Neural cell (in vitro differentiated cells): ENCODE measurements at regions not wholly inside any gene's neighbourhood (a gene's known extent, or its start where the extent isn't known, plus 50 kb on each side); places are given as distances from the start of the nearest gene placed in this dataset.

ENCODE experiments used
- EZH2 ChIP-seq: fragments of 200-600, 300-800 bp; shearing (Covaris generic), sonication (generic); IDR thresholded peaks from 2 replicates; pipeline ENCODE4 v1.6.1; 2014; ENCODE audit warnings: antibody characterized with exemption, low read length, borderline replicate concordance, mild to moderate bottlenecking; ENCODE audit not compliant: insufficient read depth, poor library complexity, severe bottlenecking
- TAF1 ChIP-seq: IDR thresholded peaks from 2 replicates; pipeline ENCODE4 v1.6.1; 2012; ENCODE audit warnings: low read depth

GRCh38 chr2:217031445-217031844, 171.6 kb upstream of the TNP1 start:
- TF ChIP-seq TAF1 (no peak), EZH2 (no peak)
